ENCODE measurements at regions not wholly inside any gene's neighbourhood (a gene's known extent, or its start where the extent isn't known, plus 50 kb on each side); places are given as distances from the start of the nearest gene placed in this dataset.

GRCh38 chr7:13007331-13007730 lies 319.9 kb downstream of the ARL4A start:
- H3K4me3 ChIP-seq (replicated peaks in 1 of 3; ENCODE audit: insufficient read depth in 1 of 3, low read depth in 1 of 3, low read length in 3 of 3), result no peak overlapping the region
- dilution Hi-C loops (cut with MboI; ENCODE audit: extremely low pct_ligation_motif_present, low sequenced_read_pairs) (no loop called here), intact Hi-C loops (cut with micrococcal nuclease) (no loop called here)
- no peak for TF ChIP-seq POLR2AphosphoS5 (IDR thresholded peaks at IDR 0.05; ENCODE audit: insufficient read depth, low read depth, low read length)
- no peak for TF ChIP-seq MYC (IDR thresholded peaks at IDR 0.05; ENCODE audit: low read depth, low read length)
- no peak for TF ChIP-seq JUN (IDR thresholded peaks at IDR 0.05; ENCODE audit: borderline replicate concordance, insufficient read depth, insufficient read length, low read depth)
- no peak for TF ChIP-seq GATA2 (IDR thresholded peaks at IDR 0.05; ENCODE audit: insufficient read depth, insufficient read length, low read depth, low read length)
- TF ChIP-seq FOS (IDR thresholded peaks at IDR 0.05; ENCODE audit: borderline replicate concordance, insufficient read depth, low read length), result no peak
- TF ChIP-seq POLR2A (IDR thresholded peaks at IDR 0.05; ENCODE audit: low read depth, low read length), result no peak
- no peak for TF ChIP-seq EZH2 (IDR thresholded peaks at IDR 0.05; ENCODE audit: borderline replicate concordance, low read depth, low read length, severe bottlenecking)
- no peak for TF ChIP-seq CTCF (IDR thresholded peaks at IDR 0.05; ENCODE audit: extremely low read depth in 1 of 2, insufficient read depth in 1 of 2, low read depth in 1 of 2, low read length in 2 of 2)
- no peak for TF ChIP-seq MAX (IDR thresholded peaks at IDR 0.05; ENCODE audit: insufficient read depth, insufficient read length)
- H2AFZ ChIP-seq (ENCODE audit: low read depth, low read length), result no peak overlapping the region
- no peak for DNase-seq (ENCODE audit: low read depth, low spot score)
- no peak overlapping the region for H3K9ac ChIP-seq (replicated peaks; ENCODE audit: extremely low read depth, insufficient read depth, low read length)
- H3K4me1 ChIP-seq (ENCODE audit: control insufficient read depth, extremely low read depth, insufficient read depth, low read length), result no peaks in the 10 kb centered on the region
- CTCF ChIA-PET, result no interaction called here
- POLR2A ChIA-PET, result no interaction called here
- no peaks in the 10 kb centered on the region for H3K79me2 ChIP-seq (ENCODE audit: control insufficient read depth, insufficient read depth, low read length)
- H3K27ac ChIP-seq (ENCODE audit: insufficient read depth, low read depth, low read length), result no peak overlapping the region
- H4K20me1 ChIP-seq (replicated peaks; ENCODE audit: control insufficient read depth, extremely low read depth, insufficient read depth, low read length), result no peaks in the 10 kb centered on the region
- H3K4me2 ChIP-seq (ENCODE audit: insufficient read depth, low read length), result no peak overlapping the region
- no peaks in the 10 kb centered on the region for H3K9me3 ChIP-seq (replicated peaks; ENCODE audit: control insufficient read depth, insufficient read depth, low read length)
- H3K9me1 ChIP-seq (replicated peaks; ENCODE audit: control insufficient read depth, extremely low read depth, insufficient read depth, low read length), result no peaks in the 10 kb centered on the region
- no peak for FAIRE-seq
- H3K36me3 ChIP-seq (ENCODE audit: control insufficient read depth in 2 of 2, extremely low read depth in 1 of 2, insufficient read depth in 2 of 2, low read length in 2 of 2), result no peaks in the 10 kb centered on the region
- no peaks in the 10 kb centered on the region for H3K27me3 ChIP-seq (ENCODE audit: control insufficient read depth in 2 of 2, insufficient read depth in 2 of 2, low read length in 2 of 2)
- no TSS peak for BruUV-seq (replicated peaks)

Data from endothelial cell of umbilical vein (primary cell).